ENCODE measurements at regions not wholly inside any gene's neighbourhood (a gene's known extent, or its start where the extent isn't known, plus 50 kb on each side); places are given as distances from the start of the nearest gene placed in this dataset.

- Histone ChIP-seq H3K4me1 (no peaks in the 10 kb centered on the region), H3K27ac (no peak overlapping the region), H3K27me3 (ENCODE audit: low read depth) (no peaks in the 10 kb centered on the region), H3K4me3 (no peak overlapping the region), H3K36me3 (no peaks in the 10 kb centered on the region), H3K9me3 (peaks cover 13% of the 10 kb centered on the region)
- no peak for ATAC-seq
- TF ChIP-seq CTCF (IDR thresholded peaks at IDR 0.05): no peak
- intact Hi-C loops (cut with DNase I): no loop called here
- DNase-seq: no peak
These were observed 220.2 kb downstream of the IRX2 start for GRCh38 chr5:2531318-2531717.

GRCh38 chr5:2530609-2531008, 220.9 kb downstream of the IRX2 start:
- Histone ChIP-seq H3K36me3 (no peaks in the 10 kb centered on the region), H3K4me3 (no peak overlapping the region), H3K27me3 (ENCODE audit: low read depth) (no peaks in the 10 kb centered on the region), H3K27ac (no peak overlapping the region), H3K4me1 (no peaks in the 10 kb centered on the region), H3K9me3 (peaks cover 13% of the 10 kb centered on the region)
- no peak for TF ChIP-seq CTCF (IDR thresholded peaks at IDR 0.05)
- DNase-seq: no peak
- intact Hi-C loops (cut with DNase I): no loop called here
- ATAC-seq: no peak

- H3K36me3 ChIP-seq: no peaks in the 10 kb centered on the region
- ATAC-seq: no peak
- H3K4me3 ChIP-seq: no peak overlapping the region
- no peaks in the 10 kb centered on the region for H3K4me1 ChIP-seq
- H3K27me3 ChIP-seq (ENCODE audit: low read depth): no peaks in the 10 kb centered on the region
- H3K27ac ChIP-seq: no peak overlapping the region
- peaks cover 7% of the 10 kb centered on the region for H3K9me3 ChIP-seq
- intact Hi-C loops (cut with DNase I): loop anchor here (5.0 kb wide), 1 partner anchor 102 kb away; no protein-coding TSS in a partner anchor
- TF ChIP-seq CTCF (IDR thresholded peaks at IDR 0.05): no peak
- DNase-seq: no peak
These were observed 221.9 kb downstream of the IRX2 start for GRCh38 chr5:2529371-2530092.

- Histone ChIP-seq H3K36me3 (no peaks in the 10 kb centered on the region), H3K27me3 (ENCODE audit: low read depth) (no peaks in the 10 kb centered on the region), H3K27ac (no peak overlapping the region), H3K4me3 (no peak overlapping the region), H3K4me1 (no peaks in the 10 kb centered on the region), H3K9me3 (no peaks in the 10 kb centered on the region)
- no peak for DNase-seq
- ATAC-seq: no peak
- intact Hi-C loops (cut with DNase I): loop anchor here (5.0 kb wide), 1 partner anchor 98 kb away; no protein-coding TSS in a partner anchor
- TF ChIP-seq CTCF (IDR thresholded peaks at IDR 0.05): no peak
These were observed 226.1 kb downstream of the IRX2 start for GRCh38 chr5:2525351-2525750.

- no peaks in the 10 kb centered on the region for H3K4me1 ChIP-seq
- H3K36me3 ChIP-seq: no peaks in the 10 kb centered on the region
- intact Hi-C loops (cut with DNase I): loop anchor here (5.0 kb wide), 1 partner anchor 97 kb away; no protein-coding TSS in a partner anchor
- no peak overlapping the region for H3K4me3 ChIP-seq
- DNase-seq: no peak
- H3K27me3 ChIP-seq (ENCODE audit: low read depth): no peaks in the 10 kb centered on the region
- no peak for ATAC-seq
- H3K9me3 ChIP-seq: no peaks in the 10 kb centered on the region
- no peak for TF ChIP-seq CTCF (IDR thresholded peaks at IDR 0.05)
- no peak overlapping the region for H3K27ac ChIP-seq
These were observed 226.9 kb downstream of the IRX2 start for GRCh38 chr5:2524620-2525019.

Data from lower lobe of right lung (tissue), 2 donors.